HEK293T (cell line): ENCODE measurements at regions not wholly inside any gene's neighbourhood (a gene's known extent, or its start where the extent isn't known, plus 50 kb on each side); places are given as distances from the start of the nearest gene placed in this dataset.

Source experiments
- CTCF ChIA-PET: fragments of 350-600 bp; formaldehyde crosslinking; extraction: SDS; loops from one replicate; lab custom pipeline; 2021; ENCODE audit warnings: antibody characterized with exemption, inconsistent platforms; lab: Yijun Ruan, JAX
- POLR2A ChIA-PET: fragments of 350-600 bp; formaldehyde crosslinking; extraction: SDS; loops from one replicate; lab custom pipeline; 2020; ENCODE audit warnings: antibody characterized with exemption, inconsistent platforms; lab: Yijun Ruan, JAX
- DNase-seq: peaks from one replicate; pipeline ENCODE4 v3.0.0; 2012; ENCODE audit warnings: mixed read lengths; ENCODE audit errors: extremely low spot score
- ARNT ChIP-seq: fragments of 450-650 bp; IDR thresholded peaks from 2 replicates; pipeline ENCODE4 v1.6.1; 2017; ENCODE audit warnings: mild to moderate bottlenecking
- BHLHE40 ChIP-seq: fragments of 450-650 bp; IDR thresholded peaks from 2 replicates; pipeline ENCODE4 v1.6.1; 2016; ENCODE audit warnings: mild to moderate bottlenecking, moderate library complexity, borderline replicate concordance
- CTBP1 ChIP-seq: fragments of 450-650 bp; IDR thresholded peaks from 2 replicates; pipeline ENCODE4 v1.6.1; 2016; ENCODE audit warnings: borderline replicate concordance
- ELF4 ChIP-seq: fragments of 450-650 bp; IDR thresholded peaks from 2 replicates; pipeline ENCODE4 v1.6.1; 2017; ENCODE audit warnings: antibody characterized with exemption
- FOXA1 ChIP-seq: fragments of 450-650 bp; IDR thresholded peaks from 2 replicates; pipeline ENCODE4 v1.6.1; 2016; ENCODE audit warnings: mild to moderate bottlenecking
- FOXK2 ChIP-seq: fragments of 450-650 bp; IDR thresholded peaks from 2 replicates; pipeline ENCODE4 v1.6.1; 2016; ENCODE audit warnings: mild to moderate bottlenecking
- FOXM1 ChIP-seq: fragments of 450-650 bp; IDR thresholded peaks from 2 replicates; pipeline ENCODE4 v1.6.1; 2017; ENCODE audit warnings: mild to moderate bottlenecking, borderline replicate concordance
- HDGF ChIP-seq: fragments of 450-650 bp; IDR thresholded peaks from 2 replicates; pipeline ENCODE4 v1.6.1; 2017; ENCODE audit warnings: antibody characterized with exemption, borderline replicate concordance
- L3MBTL2 ChIP-seq: fragments of 450-650 bp; conservative IDR thresholded peaks from 2 replicates; pipeline ENCODE4 v1.6.1; 2016; ENCODE audit warnings: mild to moderate bottlenecking
- LEF1 ChIP-seq: fragments of 450-650 bp; IDR thresholded peaks from 2 replicates; pipeline ENCODE4 v1.6.1; 2017; ENCODE audit warnings: mild to moderate bottlenecking, borderline replicate concordance
- NFRKB ChIP-seq: fragments of 450-650 bp; IDR thresholded peaks from 2 replicates; pipeline ENCODE4 v1.6.1; 2016; ENCODE audit warnings: mild to moderate bottlenecking, moderate library complexity
- PKNOX1 ChIP-seq: fragments of 450-650 bp; IDR thresholded peaks from 2 replicates; pipeline ENCODE4 v1.6.1; 2016
- SP1 ChIP-seq: fragments of 450-650 bp; IDR thresholded peaks from 2 replicates; pipeline ENCODE4 v1.6.1; 2017
- SUZ12 ChIP-seq: fragments of 450-650 bp; IDR thresholded peaks from 2 replicates; pipeline ENCODE4 v1.6.1; 2016; ENCODE audit warnings: mild to moderate bottlenecking
- TARDBP ChIP-seq: fragments of 450-650 bp; IDR thresholded peaks from 2 replicates; pipeline ENCODE4 v1.6.1; 2016
- ZNF384 ChIP-seq: fragments of 450-650 bp; IDR thresholded peaks from 2 replicates; pipeline ENCODE4 v1.6.1; 2016

GRCh38 chr7:98040626-98041360 is 50.8 kb upstream of the OCM2 start:
- ChIA-PET POLR2A (no interaction called here), CTCF (no interaction called here)
- TF ChIP-seq HDGF, result no peak
- TF ChIP-seq SP1, result no peak
- no peak for TF ChIP-seq FOXA1
- no peak for TF ChIP-seq LEF1
- TF ChIP-seq TARDBP, result no peak
- TF ChIP-seq ELF4, result no peak
- no peak for TF ChIP-seq ZNF384
- TF ChIP-seq SUZ12, result no peak
- TF ChIP-seq FOXM1, result no peak
- no peak for TF ChIP-seq CTBP1
- no peak for TF ChIP-seq NFRKB
- TF ChIP-seq L3MBTL2, result no peak
- TF ChIP-seq PKNOX1, result no peak
- no peak for TF ChIP-seq ARNT
- no peak for TF ChIP-seq FOXK2
- no peak for TF ChIP-seq BHLHE40
- DNase-seq, result no peak

GRCh38 chr7:98046816-98047215 is 56.8 kb upstream of the OCM2 start:
- CTCF ChIA-PET, result interaction anchor here (0.6 to 1.0 kb wide), 2 partner anchors 25 to 63 kb away, joined by 3 to 4 read pairs; no protein-coding TSS in a partner anchor
- POLR2A ChIA-PET, result no interaction called here
- TF ChIP-seq FOXK2, result no peak
- TF ChIP-seq L3MBTL2, result no peak
- TF ChIP-seq FOXM1, result no peak
- TF ChIP-seq BHLHE40, result no peak
- TF ChIP-seq ELF4, result no peak
- no peak for TF ChIP-seq NFRKB
- no peak for TF ChIP-seq LEF1
- no peak for TF ChIP-seq FOXA1
- no peak for DNase-seq

GRCh38 chr7:98049034-98049433 is 57.6 kb upstream of the LMTK2 start:
- TF ChIP-seq ARNT, result no peak
- no peak for TF ChIP-seq ELF4
- TF ChIP-seq TARDBP, result no peak
- no peak for TF ChIP-seq SUZ12
- no peak for TF ChIP-seq ZNF384
- no peak for TF ChIP-seq FOXM1
- no peak for TF ChIP-seq CTBP1
- TF ChIP-seq BHLHE40, result no peak
- TF ChIP-seq FOXK2, result no peak
- TF ChIP-seq HDGF, result no peak
- no peak for TF ChIP-seq LEF1
- no peak for TF ChIP-seq NFRKB
- no peak for TF ChIP-seq L3MBTL2
- no peak for TF ChIP-seq SP1
- TF ChIP-seq FOXA1, result no peak
- TF ChIP-seq PKNOX1, result no peak
- POLR2A ChIA-PET, result no interaction called here
- DNase-seq, result no peak
- CTCF ChIA-PET, result no interaction called here

- ChIA-PET POLR2A (no interaction called here), CTCF (interaction anchor here (0.7 to 0.9 kb wide), 3 partner anchors 30 to 775 kb away, joined by 3 to 7 read pairs (median 6); no protein-coding TSS in a partner anchor)
- DNase-seq, result no peak
- TF ChIP-seq TARDBP (no peak), ARNT (no peak), SUZ12 (no peak), LEF1 (no peak), FOXK2 (no peak), PKNOX1 (no peak), L3MBTL2 (no peak), ELF4 (no peak)
These were observed 55.4 kb upstream of the LMTK2 start for GRCh38 chr7:98051118-98051744.

GRCh38 chr7:98054585-98054984 is 52.1 kb upstream of the LMTK2 start:
- CTCF ChIA-PET, result no interaction called here
- DNase-seq, result no peak
- TF ChIP-seq ARNT, result no peak
- no peak for TF ChIP-seq BHLHE40
- TF ChIP-seq FOXM1, result no peak
- TF ChIP-seq L3MBTL2, result no peak
- no peak for TF ChIP-seq LEF1
- no peak for TF ChIP-seq SUZ12
- TF ChIP-seq FOXA1, result no peak
- POLR2A ChIA-PET, result no interaction called here

- ChIA-PET CTCF (no interaction called here), POLR2A (no interaction called here)
- DNase-seq, result no peak
- TF ChIP-seq BHLHE40 (no peak), SUZ12 (no peak), FOXK2 (no peak), FOXM1 (no peak), LEF1 (no peak), FOXA1 (no peak), ARNT (no peak), HDGF (no peak), TARDBP (no peak), L3MBTL2 (no peak), SP1 (no peak), ELF4 (no peak), CTBP1 (no peak), PKNOX1 (no peak)
These were observed 50.1 kb upstream of the LMTK2 start for GRCh38 chr7:98056580-98056979.
